GM12878 (cell line): ENCODE measurements at regions not wholly inside any gene's neighbourhood (a gene's known extent, or its start where the extent isn't known, plus 50 kb on each side); places are given as distances from the start of the nearest gene placed in this dataset.

Experiments
- ATAC-seq: fragments of 200-7000 bp; cut with Tn5 transposase; 3 replicates; pipeline ENCODE4 v1.9.1; 2020; ENCODE audit warnings: mild to moderate bottlenecking, moderate library complexity
- BruUV-seq: library from RNA; stranded (reverse); fragments of 400-500 nt; replicated peaks from 2 replicates; lab custom pipeline; 2021; lab: Mats Ljungman, UMichigan
- CTCF ChIA-PET: fragments of 300-600 bp; sonication (Branson Sonifier 250); formaldehyde crosslinking; extraction: SDS; loops from one replicate; lab custom pipeline; 2021; ENCODE audit warnings: inconsistent platforms; lab: Yijun Ruan, JAX
- POLR2A ChIA-PET: fragments of 350-600 bp; formaldehyde crosslinking; extraction: SDS; loops from one replicate; lab custom pipeline; 2021; ENCODE audit warnings: inconsistent platforms; lab: Charles Lee
- RAD21 ChIA-PET: fragments of 300-600 bp; sonication (Branson Sonifier 250); formaldehyde crosslinking; loops from one replicate; lab custom pipeline; 2023; ENCODE audit warnings: antibody characterized with exemption; ENCODE audit not compliant: unreplicated experiment; lab: Charles Lee
- SMC1A ChIA-PET: fragments of 300-600 bp; sonication (Branson Sonifier 250); formaldehyde crosslinking; loops from one replicate; lab custom pipeline; 2023; ENCODE audit not compliant: unreplicated experiment, uncharacterized antibody; lab: Charles Lee
- DNase-seq: peaks from one replicate; pipeline ENCODE4 v3.0.0-alpha.2; 2011; ENCODE audit warnings: low read depth, low spot score
- FAIRE-seq: peaks from 3 replicates; lab custom pipeline; 2011; peaks lifted over from hg19 to GRCh38; lab: Jason Lieb, UNC
- H2AFZ ChIP-seq: 2 replicates; pipeline ENCODE4 v1.6.0; 2011; ENCODE audit warnings: low read depth, low read length, control low read depth; ENCODE audit not compliant: control insufficient read depth
- H3K27ac ChIP-seq: 2 replicates; pipeline ENCODE4 v1.5.1; 2011; ENCODE audit warnings: control low read depth; ENCODE audit not compliant: control insufficient read depth, insufficient read depth
- H3K27me3 ChIP-seq, 2 experiments: replicated peaks in 1 of 2; 2 replicates each; pipeline versions ENCODE4 v1.6.0 to v1.6.1; 2011; ENCODE audit warnings: low read length in 1 of 2; ENCODE audit not compliant: control insufficient read depth in 2 of 2, insufficient read depth in 2 of 2
- H3K36me3 ChIP-seq, 2 experiments: 2 replicates each; pipeline ENCODE4 v1.5.1; 2011; ENCODE audit warnings: low read length in 1 of 2; ENCODE audit not compliant: control insufficient read depth in 2 of 2, insufficient read depth in 2 of 2
- H3K4me1 ChIP-seq: 2 replicates; pipeline ENCODE4 v1.6.1; 2011; ENCODE audit warnings: mild to moderate bottlenecking, low read length, moderate library complexity, mixed read lengths; ENCODE audit not compliant: control insufficient read depth, insufficient read depth
- H3K4me2 ChIP-seq: 2 replicates; pipeline ENCODE4 v1.6.0; 2011; ENCODE audit warnings: control low read depth; ENCODE audit not compliant: control insufficient read depth, insufficient read depth
- H3K4me3 ChIP-seq: fragments of 200-600 bp; sonication (generic); 2 replicates; pipeline ENCODE4 v1.5.1; 2016
- H3K79me2 ChIP-seq: 2 replicates; pipeline ENCODE4 v1.6.0; 2011; ENCODE audit warnings: low read length; ENCODE audit not compliant: control insufficient read depth, insufficient read depth
- H3K9ac ChIP-seq: 2 replicates; pipeline ENCODE4 v1.8.0; 2011; ENCODE audit warnings: low read length, control low read depth, mixed read lengths; ENCODE audit not compliant: control insufficient read depth, insufficient read depth
- H3K9me3 ChIP-seq: replicated peaks from 3 replicates; pipeline ENCODE4 v1.5.1; 2011; ENCODE audit warnings: mild to moderate bottlenecking, low read length; ENCODE audit not compliant: control insufficient read depth, insufficient read depth
- H4K20me1 ChIP-seq: 2 replicates; pipeline ENCODE4 v1.6.0; 2011; ENCODE audit not compliant: control insufficient read depth, insufficient read depth
- BMI1 ChIP-seq: fragments of 450-650 bp; IDR thresholded peaks from 2 replicates; pipeline ENCODE4 v1.6.1; 2016; ENCODE audit warnings: mild to moderate bottlenecking, moderate library complexity, borderline replicate concordance
- CBX5 ChIP-seq: sonication (generic); IDR thresholded peaks from 2 replicates; pipeline ENCODE4 v1.6.1; 2016; ENCODE audit warnings: low read depth, moderate library complexity, mild to moderate bottlenecking, inconsistent platforms
- ESRRA ChIP-seq: IDR thresholded peaks from 2 replicates; pipeline ENCODE4 v1.6.1; 2012; ENCODE audit warnings: mild to moderate bottlenecking, low read length, improper control_type of control experiment
- NR2C2 ChIP-seq: IDR thresholded peaks from 2 replicates; pipeline ENCODE4 v1.6.1; 2011; ENCODE audit warnings: borderline replicate concordance, low read depth; ENCODE audit not compliant: control insufficient read depth, insufficient read length
- WGBS: methylation state at CpG from one replicate; pipeline ENCODE4 v1.1.6; 2016; ENCODE audit warnings: low lambda C conversion rate; ENCODE audit not compliant: insufficient replicate concordance, insufficient coverage; ENCODE audit errors: missing lambda C conversion rate; 5-methylcytosine and 5-hydroxymethylcytosine counted together
- in situ Hi-C: fragments of 300-500 bp; cut with MboI; formaldehyde crosslinking; loops from 9 replicates; pipeline ENCODE4 v1.14.3; 2018; ENCODE audit warnings: mixed read lengths
- intact Hi-C: fragments of 100-400 bp; cut with micrococcal nuclease; formaldehyde crosslinking; loops from one replicate; pipeline ENCODE4 v1.14.2; 2022; ENCODE audit not compliant: unreplicated experiment
- TF ChIP-seq, protein P1 (sequence below): fragments of 450-650 bp; IDR thresholded peaks from 2 replicates; pipeline ENCODE4 v1.6.1; 2017; ENCODE audit warnings: mild to moderate bottlenecking, moderate library complexity
- TF ChIP-seq, protein P2 (sequence below): IDR thresholded peaks from 2 replicates; pipeline ENCODE4 v1.6.1; 2012; ENCODE audit warnings: improper control_type of control experiment, low read depth, low read length; ENCODE audit not compliant: insufficient replicate concordance

DNA sequence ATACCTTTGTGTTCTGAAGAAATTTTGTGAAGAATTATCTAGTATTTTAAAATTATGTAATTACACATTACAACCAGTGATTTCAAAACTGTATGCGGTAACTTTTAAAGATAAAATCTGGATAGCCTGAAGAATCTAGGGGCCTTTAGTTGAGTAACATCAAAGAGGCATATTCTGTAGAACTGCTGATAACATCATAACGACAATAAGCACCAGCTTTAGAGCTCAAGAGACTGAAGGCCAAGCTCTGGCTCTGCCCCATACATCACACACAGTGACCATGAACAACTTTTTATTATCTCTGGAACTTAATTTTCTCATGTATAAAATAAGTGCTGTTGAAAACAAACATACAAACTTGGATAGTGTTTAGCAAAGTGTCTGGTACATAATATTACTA, 121.1 kb upstream of the RHOBTB1 start:
- Histone ChIP-seq H3K79me2 (no peaks in the 10 kb centered on the region), H3K27me3 (no peaks in the 10 kb centered on the region), H3K27ac (no peak overlapping the region), H3K9me3 (no peaks in the 10 kb centered on the region), H3K9ac (no peak overlapping the region), H2AFZ (no peak overlapping the region), H3K4me2 (no peak overlapping the region), H3K36me3 (no peaks in the 10 kb centered on the region), H3K4me3 (no peak overlapping the region), H3K4me1 (no peaks in the 10 kb centered on the region), H4K20me1 (no peaks in the 10 kb centered on the region)
- WGBS: 58% methylated on average over 2 of the region's 2 CpGs
- ChIA-PET POLR2A (no interaction called here), SMC1A (no interaction called here), RAD21 (no interaction called here), CTCF (no interaction called here)
- TF ChIP-seq ESRRA: no peak
- TF ChIP-seq, protein P1, sequence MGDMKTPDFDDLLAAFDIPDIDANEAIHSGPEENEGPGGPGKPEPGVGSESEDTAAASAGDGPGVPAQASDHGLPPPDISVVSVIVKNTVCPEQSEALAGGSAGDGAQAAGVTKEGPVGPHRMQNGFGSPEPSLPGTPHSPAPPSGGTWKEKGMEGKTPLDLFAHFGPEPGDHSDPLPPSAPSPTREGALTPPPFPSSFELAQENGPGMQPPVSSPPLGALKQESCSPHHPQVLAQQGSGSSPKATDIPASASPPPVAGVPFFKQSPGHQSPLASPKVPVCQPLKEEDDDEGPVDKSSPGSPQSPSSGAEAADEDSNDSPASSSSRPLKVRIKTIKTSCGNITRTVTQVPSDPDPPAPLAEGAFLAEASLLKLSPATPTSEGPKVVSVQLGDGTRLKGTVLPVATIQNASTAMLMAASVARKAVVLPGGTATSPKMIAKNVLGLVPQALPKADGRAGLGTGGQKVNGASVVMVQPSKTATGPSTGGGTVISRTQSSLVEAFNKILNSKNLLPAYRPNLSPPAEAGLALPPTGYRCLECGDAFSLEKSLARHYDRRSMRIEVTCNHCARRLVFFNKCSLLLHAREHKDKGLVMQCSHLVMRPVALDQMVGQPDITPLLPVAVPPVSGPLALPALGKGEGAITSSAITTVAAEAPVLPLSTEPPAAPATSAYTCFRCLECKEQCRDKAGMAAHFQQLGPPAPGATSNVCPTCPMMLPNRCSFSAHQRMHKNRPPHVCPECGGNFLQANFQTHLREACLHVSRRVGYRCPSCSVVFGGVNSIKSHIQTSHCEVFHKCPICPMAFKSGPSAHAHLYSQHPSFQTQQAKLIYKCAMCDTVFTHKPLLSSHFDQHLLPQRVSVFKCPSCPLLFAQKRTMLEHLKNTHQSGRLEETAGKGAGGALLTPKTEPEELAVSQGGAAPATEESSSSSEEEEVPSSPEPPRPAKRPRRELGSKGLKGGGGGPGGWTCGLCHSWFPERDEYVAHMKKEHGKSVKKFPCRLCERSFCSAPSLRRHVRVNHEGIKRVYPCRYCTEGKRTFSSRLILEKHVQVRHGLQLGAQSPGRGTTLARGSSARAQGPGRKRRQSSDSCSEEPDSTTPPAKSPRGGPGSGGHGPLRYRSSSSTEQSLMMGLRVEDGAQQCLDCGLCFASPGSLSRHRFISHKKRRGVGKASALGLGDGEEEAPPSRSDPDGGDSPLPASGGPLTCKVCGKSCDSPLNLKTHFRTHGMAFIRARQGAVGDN: no peak
- TF ChIP-seq NR2C2: no peak
- TF ChIP-seq, protein P2, sequence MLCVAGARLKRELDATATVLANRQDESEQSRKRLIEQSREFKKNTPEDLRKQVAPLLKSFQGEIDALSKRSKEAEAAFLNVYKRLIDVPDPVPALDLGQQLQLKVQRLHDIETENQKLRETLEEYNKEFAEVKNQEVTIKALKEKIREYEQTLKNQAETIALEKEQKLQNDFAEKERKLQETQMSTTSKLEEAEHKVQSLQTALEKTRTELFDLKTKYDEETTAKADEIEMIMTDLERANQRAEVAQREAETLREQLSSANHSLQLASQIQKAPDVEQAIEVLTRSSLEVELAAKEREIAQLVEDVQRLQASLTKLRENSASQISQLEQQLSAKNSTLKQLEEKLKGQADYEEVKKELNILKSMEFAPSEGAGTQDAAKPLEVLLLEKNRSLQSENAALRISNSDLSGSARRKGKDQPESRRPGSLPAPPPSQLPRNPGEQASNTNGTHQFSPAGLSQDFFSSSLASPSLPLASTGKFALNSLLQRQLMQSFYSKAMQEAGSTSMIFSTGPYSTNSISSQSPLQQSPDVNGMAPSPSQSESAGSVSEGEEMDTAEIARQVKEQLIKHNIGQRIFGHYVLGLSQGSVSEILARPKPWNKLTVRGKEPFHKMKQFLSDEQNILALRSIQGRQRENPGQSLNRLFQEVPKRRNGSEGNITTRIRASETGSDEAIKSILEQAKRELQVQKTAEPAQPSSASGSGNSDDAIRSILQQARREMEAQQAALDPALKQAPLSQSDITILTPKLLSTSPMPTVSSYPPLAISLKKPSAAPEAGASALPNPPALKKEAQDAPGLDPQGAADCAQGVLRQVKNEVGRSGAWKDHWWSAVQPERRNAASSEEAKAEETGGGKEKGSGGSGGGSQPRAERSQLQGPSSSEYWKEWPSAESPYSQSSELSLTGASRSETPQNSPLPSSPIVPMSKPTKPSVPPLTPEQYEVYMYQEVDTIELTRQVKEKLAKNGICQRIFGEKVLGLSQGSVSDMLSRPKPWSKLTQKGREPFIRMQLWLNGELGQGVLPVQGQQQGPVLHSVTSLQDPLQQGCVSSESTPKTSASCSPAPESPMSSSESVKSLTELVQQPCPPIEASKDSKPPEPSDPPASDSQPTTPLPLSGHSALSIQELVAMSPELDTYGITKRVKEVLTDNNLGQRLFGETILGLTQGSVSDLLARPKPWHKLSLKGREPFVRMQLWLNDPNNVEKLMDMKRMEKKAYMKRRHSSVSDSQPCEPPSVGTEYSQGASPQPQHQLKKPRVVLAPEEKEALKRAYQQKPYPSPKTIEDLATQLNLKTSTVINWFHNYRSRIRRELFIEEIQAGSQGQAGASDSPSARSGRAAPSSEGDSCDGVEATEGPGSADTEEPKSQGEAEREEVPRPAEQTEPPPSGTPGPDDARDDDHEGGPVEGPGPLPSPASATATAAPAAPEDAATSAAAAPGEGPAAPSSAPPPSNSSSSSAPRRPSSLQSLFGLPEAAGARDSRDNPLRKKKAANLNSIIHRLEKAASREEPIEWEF: no peak
- TF ChIP-seq BMI1: no peak
- TF ChIP-seq CBX5: no peak
- in situ Hi-C loops: no loop called here
- no TSS peak for BruUV-seq
- ATAC-seq (no peak), DNase-seq (no peak), FAIRE-seq (no peak)
- intact Hi-C loops: no loop called here
